ENCODE measurements at regions not wholly inside any gene's neighbourhood (a gene's known extent, or its start where the extent isn't known, plus 50 kb on each side); places are given as distances from the start of the nearest gene placed in this dataset.

- peaks cover 4 to 24% (median 6%) of the 10 kb centered on the region in 10 experiments for H3K4me1 ChIP-seq
- no peak overlapping the region for H3K9ac ChIP-seq
- H3K36me3 ChIP-seq = no peaks in the 10 kb centered on the region
- no peak overlapping the region for H3K27ac ChIP-seq
- no peaks in the 10 kb centered on the region for H3K9me3 ChIP-seq (replicated peaks in 1 of 11)
- H4K20me1 ChIP-seq = no peaks in the 10 kb centered on the region
- H3K4me2 ChIP-seq = no peak overlapping the region
- no peak overlapping the region for H3K4me3 ChIP-seq
- TF ChIP-seq Cebpa-rat (IDR thresholded peaks at IDR 0.05) = no peak
- H3K27me3 ChIP-seq = no peaks in the 10 kb centered on the region
Observed at GRCh38 chr6:104521176-104521575, 338.5 kb downstream of the HACE1 start.

GRCh38 chr6:104519566-104519965 is 340.2 kb downstream of the HACE1 start:
- Histone ChIP-seq H3K27ac (no peak overlapping the region), H3K4me2 (no peak overlapping the region), H3K36me3 (no peaks in the 10 kb centered on the region), H3K9me3 (replicated peaks in 1 of 11) (no peaks in the 10 kb centered on the region), H3K4me3 (no peak overlapping the region), H3K27me3 (no peaks in the 10 kb centered on the region), H3K9ac (no peak overlapping the region), H4K20me1 (no peaks in the 10 kb centered on the region), H3K4me1 (peaks cover 0 to 16% (median 0%) of the 10 kb centered on the region in 10 experiments; a peak in 5 of 20 replicates)
- TF ChIP-seq Cebpa-rat (IDR thresholded peaks at IDR 0.05) = no peak

GRCh38 chr6:104509355-104509754 is 350.4 kb downstream of the HACE1 start:
- Histone ChIP-seq H3K27me3 (no peaks in the 10 kb centered on the region), H3K36me3 (0 out of 22 replicates have a peak, but pooled peaks cover 0 to 4% (median 0%) of the 10 kb centered on the region in 11 experiments), H3K27ac (no peak overlapping the region)

GRCh38 chr6:104506429-104506828 is 353.3 kb downstream of the HACE1 start:
- Histone ChIP-seq H3K4me2 (no peak overlapping the region), H3K4me3 (no peak overlapping the region), H4K20me1 (no peaks in the 10 kb centered on the region), H3K9ac (no peak overlapping the region), H3K36me3 (no peaks in the 10 kb centered on the region), H3K27me3 (no peaks in the 10 kb centered on the region), H3K4me1 (peaks cover 0 to 15% (median 0%) of the 10 kb centered on the region in 10 experiments; a peak in 5 of 20 replicates), H3K9me3 (replicated peaks in 1 of 11) (no peaks in the 10 kb centered on the region), H3K27ac (no peak overlapping the region)
- no peak for TF ChIP-seq Cebpa-rat (IDR thresholded peaks at IDR 0.05)

More at GRCh38 chr6:104509355-104509754, 350.4 kb downstream of the HACE1 start:
- H3K9me3 ChIP-seq (replicated peaks in 1 of 11) = no peaks in the 10 kb centered on the region
- H3K4me2 ChIP-seq = no peak overlapping the region
- peaks cover 0 to 15% (median 0%) of the 10 kb centered on the region in 10 experiments; a peak in 5 of 20 replicates for H3K4me1 ChIP-seq
- no peak overlapping the region for H3K4me3 ChIP-seq
- H4K20me1 ChIP-seq = no peaks in the 10 kb centered on the region
- H3K9ac ChIP-seq = no peak overlapping the region
- no peak for TF ChIP-seq Cebpa-rat (IDR thresholded peaks at IDR 0.05)

- no peaks in the 10 kb centered on the region for H3K27me3 ChIP-seq
- TF ChIP-seq Cebpa-rat (IDR thresholded peaks at IDR 0.05) = no peak
Observed at GRCh38 chr6:104505838-104506237, 353.9 kb downstream of the HACE1 start.

GRCh38 chr6:104500265-104500664 is 359.5 kb downstream of the HACE1 start:
- no peaks in the 10 kb centered on the region for H4K20me1 ChIP-seq
- no peak overlapping the region for H3K9ac ChIP-seq
- H3K4me1 ChIP-seq = peaks cover 0 to 8% (median 0%) of the 10 kb centered on the region in 10 experiments; a peak in 5 of 20 replicates
- no peak overlapping the region for H3K4me2 ChIP-seq
- H3K36me3 ChIP-seq = no peaks in the 10 kb centered on the region
- no peak for TF ChIP-seq Cebpa-rat (IDR thresholded peaks at IDR 0.05)
- no peak overlapping the region for H3K27ac ChIP-seq
- no peaks in the 10 kb centered on the region for H3K27me3 ChIP-seq
- no peaks in the 10 kb centered on the region for H3K9me3 ChIP-seq (replicated peaks in 1 of 11)
- H3K4me3 ChIP-seq = no peak overlapping the region

More at GRCh38 chr6:104505838-104506237, 353.9 kb downstream of the HACE1 start:
- Histone ChIP-seq H3K4me3 (no peak overlapping the region), H3K4me2 (no peak overlapping the region; a peak in 2 of 22 replicates), H3K27ac (peak overlapping the region in 1 of 11 experiments; percentile 2; a peak in 1 of 22 replicates), H3K4me1 (peaks cover 0 to 15% (median 0%) of the 10 kb centered on the region in 10 experiments; a peak in 5 of 20 replicates), H3K9me3 (replicated peaks in 1 of 11) (no peaks in the 10 kb centered on the region), H3K36me3 (no peaks in the 10 kb centered on the region), H4K20me1 (no peaks in the 10 kb centered on the region), H3K9ac (no peak overlapping the region)

DNA sequence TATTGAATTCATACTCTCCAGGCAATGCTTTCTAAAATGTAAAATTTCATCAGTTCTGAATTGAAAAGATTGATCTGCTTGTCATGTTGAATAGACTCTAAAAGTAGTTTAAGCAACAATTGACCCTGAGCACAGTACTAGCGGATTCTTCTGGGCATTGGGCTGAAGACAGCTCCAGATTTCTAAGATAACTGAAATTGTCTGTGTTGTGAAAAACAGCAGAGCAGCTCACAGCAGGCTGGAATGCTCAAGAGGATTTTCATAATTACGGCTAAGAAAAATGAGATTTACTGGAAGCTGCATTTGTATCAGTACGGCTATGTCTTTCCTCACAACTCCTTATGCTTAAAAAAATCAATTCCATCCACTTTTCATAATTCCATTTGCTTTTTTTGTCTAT is 373.7 kb downstream of the HACE1 start:
- no peaks in the 10 kb centered on the region for H3K9me3 ChIP-seq (replicated peaks in 1 of 11)
- peaks cover 0 to 22% (median 0%) of the 10 kb centered on the region in 10 experiments; a peak in 6 of 20 replicates for H3K4me1 ChIP-seq
- no peak overlapping the region for H3K4me2 ChIP-seq
- H3K4me3 ChIP-seq = no peak overlapping the region
- H3K27ac ChIP-seq = no peak overlapping the region
- H4K20me1 ChIP-seq = no peaks in the 10 kb centered on the region
- H3K27me3 ChIP-seq = no peaks in the 10 kb centered on the region
- H3K9ac ChIP-seq = no peak overlapping the region
- TF ChIP-seq Cebpa-rat (IDR thresholded peaks at IDR 0.05) = no peak
- H3K36me3 ChIP-seq = no peaks in the 10 kb centered on the region

DNA sequence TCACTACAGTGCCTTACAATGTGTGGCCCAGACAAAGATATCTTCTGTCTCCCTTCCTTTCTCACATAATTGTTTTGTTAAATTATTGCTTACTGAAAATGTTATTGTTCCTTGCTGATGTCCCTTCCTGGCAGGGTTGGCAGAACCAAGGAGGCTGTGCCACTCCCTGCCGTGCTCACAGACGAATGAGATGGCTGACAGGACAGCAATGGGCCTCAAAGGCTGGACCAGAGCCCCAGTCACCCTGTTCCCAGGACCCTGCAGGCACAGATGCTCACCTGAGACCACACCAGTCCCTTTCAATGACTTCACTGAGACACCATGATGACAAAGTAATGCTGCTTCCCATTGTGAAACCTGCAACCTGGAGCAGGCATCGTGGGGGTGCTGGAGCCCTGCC is 375.1 kb downstream of the HACE1 start:
- Histone ChIP-seq H3K27me3 (no peaks in the 10 kb centered on the region), H3K9ac (no peak overlapping the region), H3K36me3 (no peaks in the 10 kb centered on the region), H3K4me3 (no peak overlapping the region), H3K4me1 (peaks cover 0 to 35% (median 0%) of the 10 kb centered on the region in 10 experiments; a peak in 6 of 20 replicates), H4K20me1 (no peaks in the 10 kb centered on the region), H3K4me2 (no peak overlapping the region), H3K9me3 (replicated peaks in 1 of 11) (no peaks in the 10 kb centered on the region), H3K27ac (no peak overlapping the region)
- TF ChIP-seq Cebpa-rat (IDR thresholded peaks at IDR 0.05) = no peak

- H3K4me2 ChIP-seq = no peak overlapping the region
- no peak overlapping the region; a peak in 1 of 22 replicates for H3K9ac ChIP-seq
- no peaks in the 10 kb centered on the region for H4K20me1 ChIP-seq
- H3K9me3 ChIP-seq (replicated peaks in 1 of 11) = no peaks in the 10 kb centered on the region
- H3K4me3 ChIP-seq = no peak overlapping the region
- peaks cover 0 to 36% (median 0%) of the 10 kb centered on the region in 10 experiments; a peak in 6 of 20 replicates for H3K4me1 ChIP-seq
- no peak for TF ChIP-seq Cebpa-rat (IDR thresholded peaks at IDR 0.05)
- H3K27me3 ChIP-seq = no peaks in the 10 kb centered on the region
- no peak overlapping the region for H3K27ac ChIP-seq
- no peaks in the 10 kb centered on the region for H3K36me3 ChIP-seq
Observed at GRCh38 chr6:104484191-104484590, 375.5 kb downstream of the HACE1 start.

- H3K36me3 ChIP-seq = no peaks in the 10 kb centered on the region
- no peaks in the 10 kb centered on the region for H3K27me3 ChIP-seq
- TF ChIP-seq Cebpa-rat (IDR thresholded peaks at IDR 0.05) = no peak
- peaks cover 0 to 44% (median 0%) of the 10 kb centered on the region in 10 experiments; a peak in 6 of 20 replicates for H3K4me1 ChIP-seq
- H3K27ac ChIP-seq = peak overlapping the region in 1 of 11 experiments; percentile 26; a peak in 2 of 22 replicates
- peak overlapping the region in 3 of 11 experiments; percentile 0 to 21 (median 15); a peak in 4 of 22 replicates for H3K4me2 ChIP-seq
- H3K4me3 ChIP-seq = no peak overlapping the region
- no peaks in the 10 kb centered on the region for H3K9me3 ChIP-seq (replicated peaks in 1 of 11)
- no peaks in the 10 kb centered on the region for H4K20me1 ChIP-seq
- H3K9ac ChIP-seq = no peak overlapping the region
Observed at GRCh38 chr6:104483225-104483834, 376.4 kb downstream of the HACE1 start.

All from BLaER1 treated with 17β-estradiol and CSF1 and Interleukin-3, amounts not matched to agents 10 nM and 100 nM (cell line).